ENCODE measurements at regions not wholly inside any gene's neighbourhood (a gene's known extent, or its start where the extent isn't known, plus 50 kb on each side); places are given as distances from the start of the nearest gene placed in this dataset.

GRCh38 chr4:115920637-115921036 is 807.2 kb upstream of the NDST4 start:
- no peak overlapping the region for H3K4me3 ChIP-seq (ENCODE audit: insufficient read depth, low read length)
- no peaks in the 10 kb centered on the region for H3K4me1 ChIP-seq (ENCODE audit: insufficient read depth, low read length)
- H3K27me3 ChIP-seq (ENCODE audit: insufficient read depth, low read length), result no peaks in the 10 kb centered on the region
- no peaks in the 10 kb centered on the region for H3K9me3 ChIP-seq (ENCODE audit: low read depth, low read length)
- H3K27ac ChIP-seq (ENCODE audit: low read depth, low read length), result no peak overlapping the region
- H3K79me2 ChIP-seq (ENCODE audit: insufficient read depth, low read length), result no peaks in the 10 kb centered on the region
- H2AFZ ChIP-seq (ENCODE audit: low read length), result no peak overlapping the region
- no peak overlapping the region for H3K4me2 ChIP-seq (ENCODE audit: insufficient read depth, low read length)
- H4K20me1 ChIP-seq (ENCODE audit: insufficient read depth, low read length), result no peaks in the 10 kb centered on the region
- no peak for DNase-seq (ENCODE audit: insufficient read length, low spot score, missing footprints)
- H3K36me3 ChIP-seq (ENCODE audit: insufficient read depth, low read length), result no peaks in the 10 kb centered on the region
- no peak for TF ChIP-seq CTCF (IDR thresholded peaks at IDR 0.05; ENCODE audit: extremely low read depth, low read depth, low read length)

DNA sequence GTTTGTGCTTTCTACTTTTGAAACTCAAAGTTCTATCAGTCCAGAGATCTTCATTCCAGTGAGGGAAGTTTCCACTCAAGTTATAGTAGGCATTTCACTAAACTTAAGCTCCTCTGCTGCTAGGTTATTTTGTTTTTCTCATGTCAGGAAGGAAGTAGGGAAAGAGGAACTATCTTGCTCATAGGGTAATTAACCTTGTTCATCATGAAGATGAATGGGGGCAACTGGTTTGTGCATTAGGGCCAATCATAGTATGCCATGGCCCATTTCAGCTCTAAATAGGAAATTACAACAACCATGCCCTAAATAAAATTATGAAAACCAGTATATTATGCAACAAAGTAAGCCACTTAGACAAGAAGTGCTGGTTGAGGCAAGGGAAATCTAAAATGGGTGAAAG is 804.7 kb upstream of the NDST4 start:
- no peaks in the 10 kb centered on the region for H3K27me3 ChIP-seq (ENCODE audit: insufficient read depth, low read length)
- H4K20me1 ChIP-seq (ENCODE audit: insufficient read depth, low read length), result no peaks in the 10 kb centered on the region
- H3K36me3 ChIP-seq (ENCODE audit: insufficient read depth, low read length), result no peaks in the 10 kb centered on the region
- no peak for DNase-seq (ENCODE audit: insufficient read length, low spot score, missing footprints)
- H3K4me2 ChIP-seq (ENCODE audit: insufficient read depth, low read length), result no peak overlapping the region
- no peak overlapping the region for H3K27ac ChIP-seq (ENCODE audit: low read depth, low read length)
- no peaks in the 10 kb centered on the region for H3K79me2 ChIP-seq (ENCODE audit: insufficient read depth, low read length)
- no peaks in the 10 kb centered on the region for H3K4me1 ChIP-seq (ENCODE audit: insufficient read depth, low read length)
- H3K4me3 ChIP-seq (ENCODE audit: insufficient read depth, low read length), result no peak overlapping the region
- no peaks in the 10 kb centered on the region for H3K9me3 ChIP-seq (ENCODE audit: low read depth, low read length)
- no peak for TF ChIP-seq CTCF (IDR thresholded peaks at IDR 0.05; ENCODE audit: extremely low read depth, low read depth, low read length)
- H2AFZ ChIP-seq (ENCODE audit: low read length), result no peak overlapping the region

DNA sequence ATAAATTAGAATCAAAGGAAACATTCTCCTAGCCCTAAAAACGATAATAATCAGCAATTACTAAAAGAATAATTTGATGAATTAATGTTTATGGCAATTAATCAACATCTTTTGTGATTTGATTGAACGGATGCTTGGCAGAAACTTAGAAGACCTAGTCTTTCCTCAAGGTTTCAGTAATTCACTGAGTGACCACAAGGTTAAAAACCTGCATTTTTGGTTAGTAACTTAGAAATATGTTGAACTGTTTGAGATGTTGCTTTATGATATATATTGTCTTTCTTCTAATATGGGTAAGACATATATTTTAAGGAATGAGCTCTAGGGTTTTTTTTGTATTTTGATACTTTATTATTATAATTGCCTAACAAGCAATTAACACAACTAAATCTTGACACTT is 793.0 kb upstream of the NDST4 start:
- Histone ChIP-seq H3K27ac (ENCODE audit: low read depth, low read length) (no peak overlapping the region), H3K9me3 (ENCODE audit: low read depth, low read length) (peaks cover 3% of the 10 kb centered on the region), H2AFZ (ENCODE audit: low read length) (no peak overlapping the region), H3K36me3 (ENCODE audit: insufficient read depth, low read length) (no peaks in the 10 kb centered on the region), H3K4me3 (ENCODE audit: insufficient read depth, low read length) (no peak overlapping the region), H3K27me3 (ENCODE audit: insufficient read depth, low read length) (no peaks in the 10 kb centered on the region), H3K4me1 (ENCODE audit: insufficient read depth, low read length) (no peaks in the 10 kb centered on the region), H3K4me2 (ENCODE audit: insufficient read depth, low read length) (no peak overlapping the region), H3K79me2 (ENCODE audit: insufficient read depth, low read length) (no peaks in the 10 kb centered on the region), H4K20me1 (ENCODE audit: insufficient read depth, low read length) (no peaks in the 10 kb centered on the region)
- DNase-seq (ENCODE audit: insufficient read length, low spot score, missing footprints), result no peak
- TF ChIP-seq CTCF (IDR thresholded peaks at IDR 0.05; ENCODE audit: extremely low read depth, low read depth, low read length), result no peak

DNA sequence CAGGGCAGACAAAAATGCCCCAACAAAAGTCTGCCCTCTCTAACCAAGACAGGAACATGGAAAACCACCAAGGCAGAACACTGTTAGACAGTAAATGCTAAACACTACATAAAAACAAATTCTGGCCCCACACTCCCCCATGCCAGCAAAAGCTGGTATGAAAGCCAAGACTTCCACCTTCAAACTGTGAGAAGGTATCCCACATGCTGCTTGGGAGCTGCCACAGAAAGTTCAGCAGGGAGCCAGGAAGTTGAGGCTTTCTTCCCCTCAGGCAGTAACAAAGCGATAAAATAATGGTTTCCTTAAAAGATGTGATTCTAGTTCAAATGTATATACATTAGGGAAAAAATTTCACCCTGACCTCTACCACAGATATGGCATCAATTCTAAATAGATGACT is 770.4 kb upstream of the NDST4 start:
- Histone ChIP-seq H2AFZ (ENCODE audit: low read length) (no peak overlapping the region), H3K79me2 (ENCODE audit: insufficient read depth, low read length) (no peaks in the 10 kb centered on the region), H3K36me3 (ENCODE audit: insufficient read depth, low read length) (no peaks in the 10 kb centered on the region), H3K4me1 (ENCODE audit: insufficient read depth, low read length) (no peaks in the 10 kb centered on the region), H3K27me3 (ENCODE audit: insufficient read depth, low read length) (no peaks in the 10 kb centered on the region), H3K4me2 (ENCODE audit: insufficient read depth, low read length) (no peak overlapping the region), H3K9me3 (ENCODE audit: low read depth, low read length) (no peaks in the 10 kb centered on the region), H3K27ac (ENCODE audit: low read depth, low read length) (no peak overlapping the region), H3K4me3 (ENCODE audit: insufficient read depth, low read length) (no peak overlapping the region), H4K20me1 (ENCODE audit: insufficient read depth, low read length) (no peaks in the 10 kb centered on the region)
- DNase-seq (ENCODE audit: insufficient read length, low spot score, missing footprints), result no peak
- TF ChIP-seq CTCF (IDR thresholded peaks at IDR 0.05; ENCODE audit: extremely low read depth, low read depth, low read length), result no peak

All from osteoblast (primary cell).